Endothelial cell of umbilical vein (primary cell): ENCODE measurements at regions not wholly inside any gene's neighbourhood (a gene's known extent, or its start where the extent isn't known, plus 50 kb on each side); places are given as distances from the start of the nearest gene placed in this dataset.

Experiments
- CTCF ChIP-seq, 2 donors: IDR thresholded peaks; 1 replicate in 1 of 2; 2 replicates in 1 of 2; pipeline ENCODE4 v1.5.1; 2011; ENCODE audit warnings: low read length in 2 of 2, mild to moderate bottlenecking in 2 of 2, moderate library complexity in 2 of 2, control low read depth in 1 of 2, inconsistent platforms in 1 of 2, low read depth in 1 of 2; ENCODE audit not compliant: insufficient read depth in 1 of 2; ENCODE audit errors: extremely low read depth in 1 of 2
- EZH2 ChIP-seq: IDR thresholded peaks from 2 replicates; pipeline ENCODE4 v1.6.1; 2012; ENCODE audit warnings: borderline replicate concordance, low read depth, mild to moderate bottlenecking, moderate library complexity, low read length, inconsistent platforms; ENCODE audit not compliant: severe bottlenecking
- FOS ChIP-seq: IDR thresholded peaks from 2 replicates; pipeline ENCODE4 v1.6.1; 2011; ENCODE audit warnings: mild to moderate bottlenecking, low read length, moderate library complexity, borderline replicate concordance; ENCODE audit not compliant: insufficient read depth
- GATA2 ChIP-seq: IDR thresholded peaks from 2 replicates; pipeline ENCODE4 v1.7.0; 2011; ENCODE audit warnings: low read depth, mild to moderate bottlenecking, moderate library complexity, mixed read lengths, low read length; ENCODE audit not compliant: insufficient read length, insufficient read depth
- JUN ChIP-seq: IDR thresholded peaks from 2 replicates; pipeline ENCODE4 v1.6.1; 2011; ENCODE audit warnings: borderline replicate concordance, low read depth; ENCODE audit not compliant: insufficient read length, insufficient read depth
- MYC ChIP-seq: IDR thresholded peaks from one replicate; pipeline ENCODE4 v1.6.1; 2011; ENCODE audit warnings: mild to moderate bottlenecking, low read depth, low read length
- POLR2A ChIP-seq: IDR thresholded peaks from 2 replicates; pipeline ENCODE4 v1.6.1; 2012; ENCODE audit warnings: low read depth, mild to moderate bottlenecking, control low read depth, low read length
- POLR2AphosphoS5 ChIP-seq: IDR thresholded peaks from 2 replicates; pipeline ENCODE4 v1.6.1; 2012; ENCODE audit warnings: low read depth, mild to moderate bottlenecking, control low read depth, low read length, moderate library complexity; ENCODE audit not compliant: insufficient read depth
- TF ChIP-seq, protein P1 (sequence below): IDR thresholded peaks from 2 replicates; pipeline ENCODE4 v1.6.1; 2011; ENCODE audit not compliant: insufficient read depth, insufficient read length

- TF ChIP-seq, protein P1, sequence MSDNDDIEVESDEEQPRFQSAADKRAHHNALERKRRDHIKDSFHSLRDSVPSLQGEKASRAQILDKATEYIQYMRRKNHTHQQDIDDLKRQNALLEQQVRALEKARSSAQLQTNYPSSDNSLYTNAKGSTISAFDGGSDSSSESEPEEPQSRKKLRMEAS = no peak
- TF ChIP-seq CTCF (IDR thresholded peaks at IDR 0.05; ENCODE audit: extremely low read depth in 1 of 2, insufficient read depth in 1 of 2, low read depth in 1 of 2, low read length in 2 of 2) = no peak
- no peak for TF ChIP-seq POLR2A
- no peak for TF ChIP-seq FOS
- no peak for TF ChIP-seq POLR2AphosphoS5
- TF ChIP-seq EZH2 = no peak
- TF ChIP-seq GATA2 = no peak
- no peak for TF ChIP-seq MYC
- no peak for TF ChIP-seq JUN
These were observed 173.5 kb downstream of the LACC1 start for GRCh38 chr13:44053208-44053607.
